NCI-H2107 treated with DMSO at 0.1 percent for 48 hours (cell line): ENCODE measurements at regions not wholly inside any gene's neighbourhood (a gene's known extent, or its start where the extent isn't known, plus 50 kb on each side); places are given as distances from the start of the nearest gene placed in this dataset.

Experiments
- DNase-seq: peaks from one replicate; lab custom pipeline; 2025; ENCODE audit not compliant: unreplicated experiment; lab: John Stamatoyannopoulos, UW

- no peak for DNase-seq
Observed at GRCh38 chr1:30275926-30276764, 447.2 kb downstream of the MATN1 start.

- no peak for DNase-seq
Observed at GRCh38 chr1:30274976-30275621, 448.3 kb downstream of the MATN1 start.

GRCh38 chr1:30274173-30274970 is 449.0 kb downstream of the MATN1 start:
- no peak for DNase-seq

DNA sequence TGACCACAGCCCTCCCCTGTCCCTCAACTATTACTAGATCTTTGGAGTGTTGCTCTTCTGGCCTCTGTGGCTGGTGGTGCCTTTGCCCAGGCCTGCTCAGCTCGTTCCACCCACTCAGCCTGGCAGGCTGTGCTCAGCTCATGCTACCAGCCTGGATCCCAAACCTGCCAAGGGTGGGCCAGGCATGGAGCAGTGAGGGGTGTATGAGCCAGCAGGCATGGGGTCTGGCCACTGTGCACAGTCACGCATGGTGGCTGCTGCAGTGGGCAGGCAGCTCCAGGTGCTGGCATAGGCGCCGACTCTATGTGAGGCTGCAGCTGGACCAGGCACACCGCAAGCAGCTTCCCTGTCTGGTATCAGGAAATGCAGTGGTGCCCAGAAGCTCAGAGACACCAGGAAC is 449.9 kb downstream of the MATN1 start:
- DNase-seq, result no peak

GRCh38 chr1:30273021-30273325 is 450.4 kb downstream of the MATN1 start:
- no peak for DNase-seq

DNA sequence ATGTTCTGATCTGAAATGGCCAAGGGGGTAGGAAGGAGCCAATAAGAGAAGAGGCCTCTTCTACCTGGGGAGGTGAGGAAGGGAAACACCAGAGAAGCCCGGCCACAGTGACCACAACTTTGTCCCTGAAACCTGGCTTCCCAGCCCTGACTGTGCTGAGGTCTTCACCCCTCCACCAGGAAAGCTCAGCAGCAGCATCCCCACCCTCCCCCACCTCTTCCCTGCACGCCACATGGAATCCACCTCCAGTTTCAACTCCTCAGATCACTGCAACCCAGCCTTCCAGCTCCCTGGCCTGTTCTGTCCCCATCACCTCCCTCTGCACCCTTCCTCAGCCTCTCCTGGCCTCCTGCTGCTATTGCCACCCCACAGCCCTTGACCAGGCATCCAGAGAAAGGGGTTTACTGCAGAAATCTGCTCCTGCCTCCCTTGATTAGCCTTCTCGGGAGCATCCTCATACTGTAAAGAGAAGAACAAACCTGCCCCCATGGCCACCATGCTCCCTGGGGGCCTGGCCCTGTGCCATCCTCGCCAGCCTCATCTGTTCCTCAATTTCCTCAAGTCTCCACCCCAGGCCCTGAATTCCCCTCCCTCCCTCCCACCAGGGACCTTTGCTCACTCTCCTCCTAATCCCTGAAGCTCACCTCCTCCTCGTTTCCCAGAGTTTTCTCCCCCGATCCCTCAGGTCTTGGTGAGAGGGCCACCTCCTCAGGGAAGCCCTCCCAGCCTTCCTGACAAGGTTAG is 450.9 kb downstream of the MATN1 start:
- DNase-seq, result no peak

DNA sequence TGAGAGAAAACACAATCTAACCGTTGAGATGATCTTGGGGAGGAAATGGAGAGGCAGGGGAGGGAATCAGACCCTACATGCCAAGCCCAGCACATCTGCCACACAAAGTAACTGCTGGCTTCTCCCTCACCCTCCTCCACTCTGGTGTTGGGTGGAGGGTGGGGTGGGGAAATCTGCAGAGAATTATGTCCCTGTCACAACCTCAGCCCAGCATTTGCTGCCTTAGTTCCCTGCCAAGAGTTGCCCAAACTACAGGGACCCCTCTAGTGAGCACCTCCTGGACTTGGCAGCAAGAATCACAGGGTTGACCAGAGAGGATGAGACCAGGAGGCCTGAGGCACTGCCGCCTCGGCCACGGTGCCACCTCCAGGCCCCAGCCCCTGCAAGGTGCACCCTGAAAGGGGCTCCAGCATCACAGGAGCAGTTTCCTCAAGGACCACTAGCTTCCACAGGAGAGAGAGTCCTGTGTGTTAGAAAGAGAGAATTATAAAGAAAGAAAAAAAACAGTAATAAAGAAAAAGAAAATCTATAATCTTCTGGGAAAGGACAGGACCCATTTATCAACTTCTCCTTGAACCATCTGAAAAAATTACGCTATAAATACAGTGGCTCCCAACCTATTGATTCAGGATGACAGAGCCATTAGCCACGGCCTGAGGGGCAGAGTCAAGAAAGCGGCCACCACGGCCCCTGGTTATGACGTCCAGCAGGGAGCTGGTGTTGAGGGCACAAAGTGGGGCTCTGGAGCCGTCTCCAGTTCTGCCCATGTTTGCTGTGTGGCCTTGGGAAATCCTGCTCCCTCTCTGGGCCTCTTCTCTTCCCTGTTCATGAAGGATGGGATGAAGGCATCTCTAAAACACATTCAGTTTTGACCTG is 451.7 kb downstream of the MATN1 start:
- DNase-seq, result no peak

DNA sequence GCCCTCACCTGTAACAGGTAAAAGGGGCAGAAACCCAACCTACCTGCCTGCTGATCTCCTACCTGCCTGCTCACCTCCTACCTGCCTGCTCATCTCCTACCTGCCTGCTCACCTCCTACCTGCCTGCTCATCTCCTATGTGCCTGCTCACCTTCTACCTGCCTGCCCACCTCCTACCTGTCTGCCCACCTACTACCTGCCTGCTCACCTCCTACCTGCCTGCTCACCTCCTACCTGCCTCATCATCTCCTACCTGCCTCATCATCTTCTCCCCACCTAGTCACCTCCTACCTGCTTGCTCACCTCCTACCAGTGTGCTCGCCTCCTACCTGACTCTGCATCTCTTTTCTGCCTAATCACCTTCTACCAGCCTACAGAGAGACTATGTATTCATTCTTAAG is 452.9 kb downstream of the MATN1 start:
- DNase-seq, result no peak

- no peak for DNase-seq
Observed at GRCh38 chr1:30268923-30269666, 454.3 kb downstream of the MATN1 start.

DNA sequence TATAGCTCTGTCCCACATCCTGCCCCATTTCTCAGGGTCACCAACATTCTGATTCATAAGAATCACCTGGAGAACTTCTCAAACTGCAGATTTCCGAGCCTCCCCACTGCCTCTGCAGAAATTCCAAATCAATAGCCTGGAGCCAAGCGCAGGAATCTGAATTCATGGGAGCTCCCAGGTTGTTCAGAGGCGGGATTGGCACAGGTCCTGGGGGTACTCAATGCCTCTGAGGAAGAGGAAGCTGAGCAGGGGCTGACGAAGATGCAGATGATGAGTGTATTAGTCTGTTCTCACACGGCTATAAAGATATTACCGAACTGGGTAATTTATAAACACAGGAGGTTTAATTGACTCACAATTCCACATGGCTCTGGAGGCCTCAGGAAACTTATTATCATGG is 455.5 kb downstream of the MATN1 start:
- no peak for DNase-seq

- DNase-seq, result no peak
Observed at GRCh38 chr1:30267046-30267445, 456.3 kb downstream of the MATN1 start.

- no peak for DNase-seq
Observed at GRCh38 chr1:30265127-30266070, 458.0 kb downstream of the MATN1 start.

DNA sequence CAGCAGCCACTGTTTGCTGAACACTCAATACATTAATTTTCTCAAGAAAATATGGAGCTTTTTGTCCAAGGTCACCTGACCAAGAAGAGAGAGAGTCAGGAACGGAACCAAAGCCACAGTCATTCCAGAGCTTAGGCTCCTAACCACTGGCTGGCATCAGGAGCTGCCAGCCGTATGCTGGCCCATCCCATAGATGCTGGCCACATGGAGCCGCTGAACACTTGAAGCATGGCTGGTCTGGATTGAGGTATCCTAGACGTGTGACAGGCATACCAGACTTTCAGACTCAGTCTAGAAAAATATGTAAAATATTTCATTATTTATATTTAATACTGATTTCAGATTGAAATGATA is 458.7 kb downstream of the MATN1 start:
- no peak for DNase-seq

DNA sequence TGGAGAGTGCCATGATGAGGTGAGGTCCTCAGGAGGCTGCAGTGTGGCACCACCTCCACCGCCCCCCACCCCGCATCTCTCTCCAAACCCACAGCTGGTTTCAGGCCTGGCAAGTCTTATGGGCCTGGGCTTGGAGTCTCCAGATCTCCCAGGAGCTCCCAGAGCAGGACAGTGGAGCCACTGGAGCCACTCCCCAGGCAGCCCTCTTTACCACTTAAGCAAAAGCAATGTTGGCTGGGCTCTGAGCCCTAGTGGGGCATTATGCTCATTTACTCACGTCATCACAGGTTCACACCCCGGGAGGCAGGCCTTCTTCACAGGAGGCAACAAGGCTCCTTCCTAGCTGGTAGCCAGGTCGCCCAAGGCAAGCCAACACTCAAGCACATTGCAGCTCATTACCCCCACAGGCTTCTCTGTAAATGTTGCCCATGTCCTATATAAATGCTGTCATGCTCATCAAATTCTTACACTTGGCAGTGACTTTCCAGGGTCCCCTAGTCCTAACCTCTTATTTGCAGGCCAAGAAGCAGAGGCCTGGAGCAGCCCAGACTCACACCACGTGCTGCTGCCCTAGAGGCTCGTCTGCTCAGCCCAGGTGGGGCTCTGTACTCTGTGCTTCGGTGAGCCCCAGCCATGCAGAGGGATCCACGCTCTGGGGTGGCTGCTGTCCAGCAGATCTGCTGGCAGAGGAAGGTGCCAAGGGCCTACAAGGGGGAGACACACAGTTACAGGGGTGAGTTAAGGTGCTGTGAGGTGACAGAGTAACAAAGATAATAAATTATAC is 459.3 kb downstream of the MATN1 start:
- no peak for DNase-seq

- no peak for DNase-seq
Observed at GRCh38 chr1:30263405-30263804, 460.0 kb downstream of the MATN1 start.

GRCh38 chr1:30262158-30262557 is 461.2 kb downstream of the MATN1 start:
- no peak for DNase-seq

- no peak for DNase-seq
Observed at GRCh38 chr1:30260318-30260717, 463.1 kb downstream of the MATN1 start.

DNA sequence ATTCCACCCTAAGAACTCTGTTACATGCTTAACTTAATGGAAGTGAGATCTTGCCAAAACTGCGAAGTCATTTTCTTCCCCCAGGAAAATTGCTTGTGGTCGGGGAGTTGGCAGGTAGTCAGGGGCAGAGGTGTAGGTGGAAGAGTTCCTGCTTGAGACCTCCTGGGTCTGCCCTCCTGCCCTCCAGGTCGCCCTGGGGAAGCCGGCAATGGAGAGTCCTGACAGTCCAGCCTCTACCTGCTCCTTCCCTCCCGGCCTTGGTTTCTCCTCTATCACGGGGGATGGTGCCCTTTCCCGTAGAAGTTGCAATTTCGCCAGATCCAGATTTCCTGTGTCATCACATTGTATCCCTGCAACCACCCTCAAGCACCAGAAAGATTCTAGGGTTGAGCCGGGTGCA is 463.8 kb downstream of the MATN1 start:
- DNase-seq, result no peak
